Left ventricle myocardium inferior (tissue), 1 donor: ENCODE measurements at regions not wholly inside any gene's neighbourhood (a gene's known extent, or its start where the extent isn't known, plus 50 kb on each side); places are given as distances from the start of the nearest gene placed in this dataset.

Source experiments
- DNase-seq: peaks from one replicate; pipeline ENCODE4 v3.0.0-alpha.2; 2020
- H3K27ac ChIP-seq: fragments of 200-600 bp; replicated peaks from 2 replicates; pipeline ENCODE4 v1.8.0; 2021
- H3K27me3 ChIP-seq: fragments of 200-600 bp; 2 replicates; pipeline ENCODE4 v1.8.0; 2021; ENCODE audit warnings: low read depth
- H3K36me3 ChIP-seq: fragments of 200-600 bp; 2 replicates; pipeline ENCODE4 v1.8.0; 2021
- H3K4me1 ChIP-seq: fragments of 200-600 bp; 2 replicates; pipeline ENCODE4 v1.8.0; 2021
- H3K4me3 ChIP-seq: fragments of 200-600 bp; 2 replicates; pipeline ENCODE4 v1.8.0; 2021; ENCODE audit warnings: mild to moderate bottlenecking, moderate library complexity
- H3K9me3 ChIP-seq: fragments of 200-600 bp; replicated peaks from 2 replicates; pipeline ENCODE4 v1.8.0; 2021
- intact Hi-C: fragments of 100-400 bp; cut with micrococcal nuclease; formaldehyde crosslinking; loops from one replicate; pipeline ENCODE4 v1.11.0; 2022
- TF ChIP-seq, protein P1 (sequence below): fragments of 200-600 bp; IDR thresholded peaks from 2 replicates; pipeline ENCODE4 v1.8.0; 2021; ENCODE audit warnings: antibody characterized with exemption, mild to moderate bottlenecking, borderline replicate concordance
- donor health status: DM: no; HTN: yes; CAD: no; lungs with severe emphysema.

GRCh38 chr18:71125581-71125980, 836.7 kb downstream of the SOCS6 start:
- Histone ChIP-seq H3K36me3 (peaks cover 4% of the 10 kb centered on the region), H3K27me3 (no peaks in the 10 kb centered on the region)

DNA sequence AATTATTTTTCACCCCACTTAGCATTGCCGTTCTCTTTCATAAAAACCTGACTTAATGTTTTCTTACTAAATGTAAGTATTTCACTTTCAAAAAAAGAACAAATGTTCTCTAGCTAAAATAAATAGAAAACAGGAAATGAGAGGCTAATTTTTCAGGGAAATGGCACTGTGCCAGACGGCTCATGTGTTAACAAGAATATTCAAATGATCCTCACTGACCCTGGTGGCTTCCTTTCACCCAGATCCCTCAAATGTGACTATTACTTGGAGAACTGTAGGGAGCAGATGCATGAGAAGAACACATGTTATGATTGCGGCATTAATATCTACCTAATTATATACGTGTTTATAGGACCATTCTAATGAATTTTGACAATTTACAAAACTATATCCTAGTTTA, 827.7 kb downstream of the SOCS6 start:
- intact Hi-C loops, result no loop called here
- H3K27me3 ChIP-seq, result no peaks in the 10 kb centered on the region
- H3K36me3 ChIP-seq, result no peaks in the 10 kb centered on the region
- H3K4me3 ChIP-seq, result no peak overlapping the region
- TF ChIP-seq, protein P1, sequence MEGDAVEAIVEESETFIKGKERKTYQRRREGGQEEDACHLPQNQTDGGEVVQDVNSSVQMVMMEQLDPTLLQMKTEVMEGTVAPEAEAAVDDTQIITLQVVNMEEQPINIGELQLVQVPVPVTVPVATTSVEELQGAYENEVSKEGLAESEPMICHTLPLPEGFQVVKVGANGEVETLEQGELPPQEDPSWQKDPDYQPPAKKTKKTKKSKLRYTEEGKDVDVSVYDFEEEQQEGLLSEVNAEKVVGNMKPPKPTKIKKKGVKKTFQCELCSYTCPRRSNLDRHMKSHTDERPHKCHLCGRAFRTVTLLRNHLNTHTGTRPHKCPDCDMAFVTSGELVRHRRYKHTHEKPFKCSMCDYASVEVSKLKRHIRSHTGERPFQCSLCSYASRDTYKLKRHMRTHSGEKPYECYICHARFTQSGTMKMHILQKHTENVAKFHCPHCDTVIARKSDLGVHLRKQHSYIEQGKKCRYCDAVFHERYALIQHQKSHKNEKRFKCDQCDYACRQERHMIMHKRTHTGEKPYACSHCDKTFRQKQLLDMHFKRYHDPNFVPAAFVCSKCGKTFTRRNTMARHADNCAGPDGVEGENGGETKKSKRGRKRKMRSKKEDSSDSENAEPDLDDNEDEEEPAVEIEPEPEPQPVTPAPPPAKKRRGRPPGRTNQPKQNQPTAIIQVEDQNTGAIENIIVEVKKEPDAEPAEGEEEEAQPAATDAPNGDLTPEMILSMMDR, result no peak
- peak overlapping the region; percentile 42 for H3K27ac ChIP-seq
- no peak for DNase-seq
- peaks cover 42% of the 10 kb centered on the region for H3K9me3 ChIP-seq
- no peaks in the 10 kb centered on the region for H3K4me1 ChIP-seq

More at GRCh38 chr18:71125581-71125980, 836.7 kb downstream of the SOCS6 start:
- no peak for DNase-seq
- TF ChIP-seq, protein P1, result no peak
- Histone ChIP-seq H3K9me3 (peaks cover 57% of the 10 kb centered on the region), H3K4me3 (no peak overlapping the region), H3K27ac (no peak overlapping the region), H3K4me1 (no peaks in the 10 kb centered on the region)
- intact Hi-C loops, result no loop called here

DNA sequence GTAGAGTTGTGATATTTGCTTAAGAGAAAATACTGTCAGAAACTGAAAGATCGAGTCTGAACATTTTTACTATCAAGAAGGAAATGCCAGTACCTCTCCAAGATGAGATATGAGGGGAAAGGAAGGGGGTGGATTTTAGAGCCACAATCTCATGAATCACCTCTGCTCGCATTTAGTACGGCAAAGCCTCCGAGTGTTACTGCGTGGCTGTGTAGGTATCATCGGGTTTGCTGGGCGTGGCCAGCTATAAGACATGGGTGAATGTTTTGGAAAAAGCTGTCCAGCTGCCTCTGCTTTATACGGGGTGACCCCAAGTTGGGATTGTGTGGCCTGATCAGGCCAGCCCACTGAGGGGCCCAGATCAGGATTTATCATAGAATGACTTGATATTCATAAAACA, 826.4 kb downstream of the SOCS6 start:
- H3K4me1 ChIP-seq, result no peaks in the 10 kb centered on the region
- intact Hi-C loops, result no loop called here
- TF ChIP-seq, protein P1, result no peak
- H3K4me3 ChIP-seq, result no peak overlapping the region
- H3K9me3 ChIP-seq, result peaks cover 29% of the 10 kb centered on the region
- H3K27me3 ChIP-seq, result no peaks in the 10 kb centered on the region
- DNase-seq, result no peak
- no peaks in the 10 kb centered on the region for H3K36me3 ChIP-seq
- peak overlapping the region; percentile 31 for H3K27ac ChIP-seq

- H3K27me3 ChIP-seq, result no peaks in the 10 kb centered on the region
- peaks cover 23% of the 10 kb centered on the region for H3K9me3 ChIP-seq
- no peak overlapping the region for H3K4me3 ChIP-seq
- DNase-seq, result no peak
- intact Hi-C loops, result no loop called here
- H3K4me1 ChIP-seq, result no peaks in the 10 kb centered on the region
- TF ChIP-seq, protein P1, result no peak
- H3K36me3 ChIP-seq, result no peaks in the 10 kb centered on the region
- no peak overlapping the region for H3K27ac ChIP-seq
Observed at GRCh38 chr18:71114550-71115210, 825.8 kb downstream of the SOCS6 start.

- Histone ChIP-seq H3K9me3 (no peaks in the 10 kb centered on the region), H3K4me1 (no peaks in the 10 kb centered on the region), H3K4me3 (no peak overlapping the region), H3K27ac (peak overlapping the region; percentile 71), H3K27me3 (no peaks in the 10 kb centered on the region), H3K36me3 (no peaks in the 10 kb centered on the region)
- intact Hi-C loops, result loop anchor here (10.0 kb wide), 1 partner anchor 48 kb away; no protein-coding TSS in a partner anchor
- TF ChIP-seq, protein P1, result no peak
- no peak for DNase-seq
Observed at GRCh38 chr18:71107244-71107643, 818.4 kb downstream of the SOCS6 start.
